Prostate gland (tissue), 2 donors: ENCODE measurements at regions not wholly inside any gene's neighbourhood (a gene's known extent, or its start where the extent isn't known, plus 50 kb on each side); places are given as distances from the start of the nearest gene placed in this dataset.

Source experiments
- DNase-seq: peaks from one replicate; pipeline ENCODE4 v3.0.0-alpha.2; 2019; ENCODE audit warnings: low spot score
- H3K27ac ChIP-seq, 2 donors: fragments of 200-600 bp; sonication (generic); 2 replicates each; pipeline ENCODE4 v1.5.1; 2017 to 2019
- H3K27me3 ChIP-seq: fragments of 200-600 bp; sonication (generic); replicated peaks from 2 replicates; pipeline ENCODE4 v1.5.1; 2019; ENCODE audit not compliant: insufficient read depth
- H3K36me3 ChIP-seq, 2 donors: fragments of 200-600 bp; sonication (generic); 1 replicate in 1 of 2; 2 replicates in 1 of 2; pipeline versions ENCODE4 v1.5.1 to v1.8.1; 2017 to 2019
- H3K4me1 ChIP-seq: fragments of 200-600 bp; sonication (generic); replicated peaks from 2 replicates; pipeline ENCODE4 v1.5.1; 2019
- H3K4me3 ChIP-seq, 2 donors: fragments of 200-600 bp; sonication (generic); 2 replicates each; pipeline ENCODE4 v1.5.1; 2017 to 2019
- H3K9me3 ChIP-seq: fragments of 200-600 bp; sonication (generic); 2 replicates; pipeline ENCODE4 v1.5.1; 2017
- POLR2A ChIP-seq: fragments of 450-650 bp; IDR thresholded peaks from one replicate; pipeline ENCODE4 v1.6.1; 2016; ENCODE audit warnings: antibody characterized with exemption, mild to moderate bottlenecking
- POLR2AphosphoS5 ChIP-seq: sonication (generic); formaldehyde crosslinking; IDR thresholded peaks from one replicate; pipeline ENCODE4 v1.6.1; 2017; ENCODE audit warnings: antibody characterized with exemption
- WGBS: methylation state at CpG from one replicate; pipeline ENCODE4 v1.1.5; 2018; 5-methylcytosine and 5-hydroxymethylcytosine counted together
- intact Hi-C: fragments of 100-400 bp; cut with DNase I; formaldehyde crosslinking; loops from one replicate; pipeline ENCODE4 v1.14.2; 2022
- TF ChIP-seq, protein P1 (sequence below), 4 experiments: fragments of 200-600 bp in 2 of 4; fragments of 450-650 bp in 2 of 4; sonication (generic) in 2 of 4; IDR thresholded peaks; 1 replicate in 3 of 4; 2 replicates in 1 of 4; pipeline ENCODE4 v1.5.1; 2016 to 2019; ENCODE audit warnings: antibody characterized with exemption in 4 of 4, mild to moderate bottlenecking in 2 of 4, moderate library complexity in 2 of 4

DNA sequence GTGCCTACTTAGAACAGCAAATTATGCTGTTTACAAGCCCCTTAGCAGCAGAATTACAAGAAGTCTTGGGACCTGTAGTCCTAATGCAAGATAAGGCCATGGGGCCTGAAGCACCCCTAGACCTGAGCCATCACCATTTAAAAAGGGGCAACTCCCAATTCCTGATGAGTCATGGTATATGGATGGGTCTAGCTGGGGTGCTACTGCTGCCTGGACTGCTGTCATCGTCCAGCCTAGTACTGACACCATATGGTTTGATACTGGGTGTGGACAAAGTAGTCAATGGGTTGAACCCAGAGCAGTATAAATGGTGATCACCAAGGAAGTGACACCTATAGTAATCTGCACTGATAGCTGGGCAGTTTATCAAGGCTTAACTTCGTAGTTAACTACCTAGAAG is 450.0 kb downstream of the IPMK start:
- no peaks in the 10 kb centered on the region for H3K9me3 ChIP-seq
- no peak for TF ChIP-seq POLR2A
- TF ChIP-seq, protein P1, sequence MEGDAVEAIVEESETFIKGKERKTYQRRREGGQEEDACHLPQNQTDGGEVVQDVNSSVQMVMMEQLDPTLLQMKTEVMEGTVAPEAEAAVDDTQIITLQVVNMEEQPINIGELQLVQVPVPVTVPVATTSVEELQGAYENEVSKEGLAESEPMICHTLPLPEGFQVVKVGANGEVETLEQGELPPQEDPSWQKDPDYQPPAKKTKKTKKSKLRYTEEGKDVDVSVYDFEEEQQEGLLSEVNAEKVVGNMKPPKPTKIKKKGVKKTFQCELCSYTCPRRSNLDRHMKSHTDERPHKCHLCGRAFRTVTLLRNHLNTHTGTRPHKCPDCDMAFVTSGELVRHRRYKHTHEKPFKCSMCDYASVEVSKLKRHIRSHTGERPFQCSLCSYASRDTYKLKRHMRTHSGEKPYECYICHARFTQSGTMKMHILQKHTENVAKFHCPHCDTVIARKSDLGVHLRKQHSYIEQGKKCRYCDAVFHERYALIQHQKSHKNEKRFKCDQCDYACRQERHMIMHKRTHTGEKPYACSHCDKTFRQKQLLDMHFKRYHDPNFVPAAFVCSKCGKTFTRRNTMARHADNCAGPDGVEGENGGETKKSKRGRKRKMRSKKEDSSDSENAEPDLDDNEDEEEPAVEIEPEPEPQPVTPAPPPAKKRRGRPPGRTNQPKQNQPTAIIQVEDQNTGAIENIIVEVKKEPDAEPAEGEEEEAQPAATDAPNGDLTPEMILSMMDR (IDR thresholded peaks at IDR 0.05): no peak
- H3K4me3 ChIP-seq: no peak overlapping the region
- H3K4me1 ChIP-seq: no peaks in the 10 kb centered on the region
- intact Hi-C loops: no loop called here
- 63% methylated on average over 2 of the region's 2 CpGs for WGBS
- H3K27ac ChIP-seq: no peak overlapping the region
- no peak for DNase-seq
- H3K27me3 ChIP-seq: no peaks in the 10 kb centered on the region
- H3K36me3 ChIP-seq: no peaks in the 10 kb centered on the region

DNA sequence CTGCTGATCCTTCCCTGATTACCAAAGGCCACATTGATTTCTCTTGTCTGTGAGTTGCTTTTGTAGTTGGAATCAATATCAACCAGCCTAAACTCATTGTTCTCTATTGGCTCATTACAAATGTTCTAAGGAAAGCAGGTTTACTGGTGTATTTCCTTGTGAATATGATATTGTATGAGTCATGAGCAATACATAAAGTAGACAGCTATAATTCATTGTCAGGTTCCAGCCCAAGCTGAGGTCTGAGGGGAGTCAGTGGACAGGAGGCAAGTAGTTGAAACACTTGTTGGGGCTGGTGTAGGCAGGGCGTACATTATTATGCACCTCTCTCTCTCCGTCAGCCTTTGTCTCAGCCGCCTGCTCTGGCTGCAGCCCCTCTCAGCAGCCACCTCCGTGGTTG is 451.7 kb downstream of the IPMK start:
- DNase-seq: no peak
- H3K27ac ChIP-seq: no peak overlapping the region
- H3K4me1 ChIP-seq: no peaks in the 10 kb centered on the region
- no peak overlapping the region for H3K4me3 ChIP-seq
- no peaks in the 10 kb centered on the region for H3K9me3 ChIP-seq
- H3K36me3 ChIP-seq: no peaks in the 10 kb centered on the region
- TF ChIP-seq POLR2AphosphoS5: no peak
- TF ChIP-seq POLR2A: no peak
- TF ChIP-seq, protein P1 (IDR thresholded peaks at IDR 0.05): no peak
- 52% methylated on average over 4 of the region's 4 CpGs for WGBS
- intact Hi-C loops: no loop called here
- H3K27me3 ChIP-seq: no peaks in the 10 kb centered on the region

DNA sequence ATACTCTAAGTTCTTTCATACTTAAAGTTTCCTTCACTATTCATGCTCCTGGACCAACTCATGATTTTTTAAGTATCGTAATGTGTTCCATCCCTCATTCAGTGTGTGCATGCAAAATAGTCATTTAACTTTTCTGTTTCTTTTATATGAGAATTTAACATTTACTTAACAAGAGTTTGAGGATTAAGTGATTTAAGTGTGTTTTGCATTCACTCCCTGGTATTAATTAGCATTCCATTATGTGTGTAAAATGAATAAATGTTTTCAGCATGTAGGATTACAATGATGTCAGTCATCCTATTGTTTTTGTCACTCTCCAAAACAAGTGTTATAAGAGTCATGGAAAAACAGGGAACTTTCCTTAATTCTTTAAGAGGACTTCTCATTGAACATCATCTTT is 457.7 kb downstream of the IPMK start:
- Histone ChIP-seq H3K27ac (no peak overlapping the region), H3K4me3 (no peak overlapping the region), H3K4me1 (no peaks in the 10 kb centered on the region), H3K9me3 (no peaks in the 10 kb centered on the region), H3K36me3 (no peaks in the 10 kb centered on the region), H3K27me3 (no peaks in the 10 kb centered on the region)
- intact Hi-C loops: no loop called here
- 98% methylated on average over 1 of the region's 1 CpG for WGBS
- TF ChIP-seq, protein P1 (IDR thresholded peaks at IDR 0.05): no peak
- TF ChIP-seq POLR2A (no peak), POLR2AphosphoS5 (no peak)
- no peak for DNase-seq

DNA sequence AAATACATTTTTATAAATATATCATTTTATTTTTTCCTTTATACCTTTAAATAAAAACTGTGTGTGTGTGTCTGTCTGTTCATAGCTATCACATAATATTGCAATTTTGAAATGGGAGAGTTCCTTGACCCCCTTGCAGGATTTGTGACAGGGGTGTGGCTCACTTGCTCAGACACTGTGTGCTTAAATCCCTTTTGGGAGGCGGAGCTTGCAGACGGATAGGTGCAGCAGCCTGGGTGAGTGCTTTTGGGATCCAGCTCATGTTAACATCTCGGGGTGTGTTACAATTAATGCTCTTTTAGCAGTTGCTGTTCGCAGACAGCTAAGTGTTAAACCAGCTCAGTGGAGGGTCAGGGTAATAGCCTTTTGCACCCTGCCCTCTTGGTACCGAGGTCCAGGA is 459.8 kb downstream of the IPMK start:
- intact Hi-C loops: no loop called here
- 77% methylated on average over 5 of the region's 5 CpGs for WGBS

DNA sequence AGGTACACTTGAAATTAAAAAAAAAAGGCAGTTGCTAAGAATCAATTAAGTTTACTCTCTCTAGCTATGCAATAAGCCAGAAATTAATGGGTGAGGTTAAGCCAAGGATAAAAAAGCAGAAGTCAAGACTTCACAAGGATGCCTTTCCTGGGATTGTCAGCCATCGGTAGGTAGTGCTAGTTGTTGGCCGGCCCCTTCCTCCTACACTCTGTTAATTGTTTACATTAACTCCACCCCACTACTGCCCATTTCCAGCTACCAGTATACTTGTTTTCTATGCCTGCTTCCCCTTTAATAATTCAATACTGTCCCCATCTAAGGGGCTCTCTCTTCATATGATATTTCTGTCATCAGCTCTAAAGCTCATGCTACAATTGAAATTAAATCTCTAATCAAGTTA is 461.0 kb downstream of the IPMK start:
- Histone ChIP-seq H3K27me3 (no peaks in the 10 kb centered on the region), H3K4me1 (no peaks in the 10 kb centered on the region), H3K4me3 (no peak overlapping the region), H3K36me3 (no peaks in the 10 kb centered on the region), H3K27ac (no peak overlapping the region), H3K9me3 (no peaks in the 10 kb centered on the region)
- TF ChIP-seq POLR2A (no peak), POLR2AphosphoS5 (no peak)
- TF ChIP-seq, protein P1 (IDR thresholded peaks at IDR 0.05): no peak
- 61% methylated on average over 2 of the region's 2 CpGs for WGBS
- intact Hi-C loops: no loop called here
- DNase-seq: no peak

More for the DNA sequence above, 459.8 kb downstream of the IPMK start:
- no peaks in the 10 kb centered on the region for H3K36me3 ChIP-seq
- H3K4me3 ChIP-seq: no peak overlapping the region
- H3K4me1 ChIP-seq: no peaks in the 10 kb centered on the region
- TF ChIP-seq, protein P1 (IDR thresholded peaks at IDR 0.05): no peak
- no peak for TF ChIP-seq POLR2AphosphoS5
- no peak for TF ChIP-seq POLR2A
- H3K27me3 ChIP-seq: no peaks in the 10 kb centered on the region
- no peaks in the 10 kb centered on the region for H3K9me3 ChIP-seq
- no peak for DNase-seq
- no peak overlapping the region for H3K27ac ChIP-seq
